HepG2 (cell line): ENCODE measurements at regions not wholly inside any gene's neighbourhood (a gene's known extent, or its start where the extent isn't known, plus 50 kb on each side); places are given as distances from the start of the nearest gene placed in this dataset.

Source experiments
- BATF2 ChIP-seq: sonication (generic); formaldehyde crosslinking; IDR thresholded peaks from 2 replicates; pipeline ENCODE4 v1.8.0; 2022; ENCODE audit warnings: mild to moderate bottlenecking, missing genetic modification reagents, moderate library complexity
- BORCS8-MEF2B ChIP-seq: sonication (generic); formaldehyde crosslinking; IDR thresholded peaks from 2 replicates; pipeline ENCODE4 v1.8.0; 2022; ENCODE audit warnings: mild to moderate bottlenecking, missing genetic modification reagents
- EED ChIP-seq: sonication (generic); formaldehyde crosslinking; IDR thresholded peaks from 2 replicates; pipeline ENCODE4 v1.5.0; 2020; ENCODE audit warnings: mild to moderate bottlenecking, missing genetic modification reagents
- FOXJ3 ChIP-seq: sonication (generic); formaldehyde crosslinking; IDR thresholded peaks from 2 replicates; pipeline ENCODE4 v1.4.0; 2020; ENCODE audit warnings: missing genetic modification reagents, mild to moderate bottlenecking, borderline replicate concordance
- FOXP4 ChIP-seq: sonication (generic); formaldehyde crosslinking; IDR thresholded peaks from 2 replicates; pipeline ENCODE4 v1.4.0; 2020; ENCODE audit warnings: missing genetic modification reagents
- MYC ChIP-seq: sonication (generic); formaldehyde crosslinking; IDR thresholded peaks from 2 replicates; pipeline ENCODE4 v1.9.0; 2021; ENCODE audit warnings: missing genetic modification reagents, borderline replicate concordance
- NR2F2 ChIP-seq: IDR thresholded peaks from 2 replicates; pipeline ENCODE4 v1.6.1; 2012; ENCODE audit warnings: low read depth, inconsistent platforms, borderline replicate concordance
- STAT5B ChIP-seq: sonication (generic); formaldehyde crosslinking; IDR thresholded peaks from 2 replicates; pipeline ENCODE4 v1.4.0; 2020; ENCODE audit warnings: missing genetic modification reagents
- TBX2 ChIP-seq: sonication (generic); formaldehyde crosslinking; IDR thresholded peaks from 2 replicates; pipeline ENCODE4 v1.5.0; 2020; ENCODE audit warnings: missing genetic modification reagents, mild to moderate bottlenecking, borderline replicate concordance
- ZFP36L1 ChIP-seq: sonication (generic); formaldehyde crosslinking; IDR thresholded peaks from 2 replicates; pipeline ENCODE4 v1.8.0; 2022; ENCODE audit warnings: mild to moderate bottlenecking, missing genetic modification reagents, moderate library complexity
- ZNF24 ChIP-seq: fragments of 450-650 bp; IDR thresholded peaks from 2 replicates; pipeline ENCODE4 v1.6.1; 2017; ENCODE audit warnings: antibody characterized with exemption, mild to moderate bottlenecking
- ZNF460 ChIP-seq: sonication (generic); formaldehyde crosslinking; IDR thresholded peaks from 2 replicates; pipeline ENCODE4 v1.5.1; 2020; ENCODE audit warnings: missing genetic modification reagents, mild to moderate bottlenecking, borderline replicate concordance
- ZNF687 ChIP-seq: sonication (generic); formaldehyde crosslinking; IDR thresholded peaks from 2 replicates; pipeline ENCODE4 v1.5.1; 2020; ENCODE audit warnings: mild to moderate bottlenecking, missing genetic modification reagents, moderate library complexity
- ZNF788 ChIP-seq: sonication (generic); formaldehyde crosslinking; IDR thresholded peaks from 2 replicates; pipeline ENCODE4 v1.5.0; 2020; ENCODE audit warnings: mild to moderate bottlenecking, missing genetic modification reagents, borderline replicate concordance
- TF ChIP-seq, protein P1 (sequence below): sonication (generic); formaldehyde crosslinking; conservative IDR thresholded peaks from 2 replicates; pipeline ENCODE4 v1.4.0; 2020; ENCODE audit warnings: missing genetic modification reagents
- TF ChIP-seq, protein P2 (sequence below): sonication (generic); formaldehyde crosslinking; IDR thresholded peaks from 2 replicates; pipeline ENCODE4 v1.4.0; 2020; ENCODE audit warnings: mild to moderate bottlenecking, missing genetic modification reagents, borderline replicate concordance

- TF ChIP-seq, protein P1, sequence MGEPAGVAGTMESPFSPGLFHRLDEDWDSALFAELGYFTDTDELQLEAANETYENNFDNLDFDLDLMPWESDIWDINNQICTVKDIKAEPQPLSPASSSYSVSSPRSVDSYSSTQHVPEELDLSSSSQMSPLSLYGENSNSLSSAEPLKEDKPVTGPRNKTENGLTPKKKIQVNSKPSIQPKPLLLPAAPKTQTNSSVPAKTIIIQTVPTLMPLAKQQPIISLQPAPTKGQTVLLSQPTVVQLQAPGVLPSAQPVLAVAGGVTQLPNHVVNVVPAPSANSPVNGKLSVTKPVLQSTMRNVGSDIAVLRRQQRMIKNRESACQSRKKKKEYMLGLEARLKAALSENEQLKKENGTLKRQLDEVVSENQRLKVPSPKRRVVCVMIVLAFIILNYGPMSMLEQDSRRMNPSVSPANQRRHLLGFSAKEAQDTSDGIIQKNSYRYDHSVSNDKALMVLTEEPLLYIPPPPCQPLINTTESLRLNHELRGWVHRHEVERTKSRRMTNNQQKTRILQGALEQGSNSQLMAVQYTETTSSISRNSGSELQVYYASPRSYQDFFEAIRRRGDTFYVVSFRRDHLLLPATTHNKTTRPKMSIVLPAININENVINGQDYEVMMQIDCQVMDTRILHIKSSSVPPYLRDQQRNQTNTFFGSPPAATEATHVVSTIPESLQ (CRISPR knock-in tag) = no peak
- TF ChIP-seq ZNF687 (CRISPR knock-in tag) (no peak), BATF2 (CRISPR knock-in tag) (no peak), ZNF788 (CRISPR knock-in tag) (no peak), NR2F2 (no peak), ZFP36L1 (CRISPR knock-in tag) (no peak), MYC (no peak), TBX2 (no peak), STAT5B (CRISPR knock-in tag) (no peak), ZNF24 (no peak), FOXJ3 (CRISPR knock-in tag) (no peak), BORCS8-MEF2B (CRISPR knock-in tag) (no peak), ZNF460 (no peak), EED (CRISPR knock-in tag) (no peak), FOXP4 (CRISPR knock-in tag) (peak; percentile 80)
- TF ChIP-seq, protein P2, sequence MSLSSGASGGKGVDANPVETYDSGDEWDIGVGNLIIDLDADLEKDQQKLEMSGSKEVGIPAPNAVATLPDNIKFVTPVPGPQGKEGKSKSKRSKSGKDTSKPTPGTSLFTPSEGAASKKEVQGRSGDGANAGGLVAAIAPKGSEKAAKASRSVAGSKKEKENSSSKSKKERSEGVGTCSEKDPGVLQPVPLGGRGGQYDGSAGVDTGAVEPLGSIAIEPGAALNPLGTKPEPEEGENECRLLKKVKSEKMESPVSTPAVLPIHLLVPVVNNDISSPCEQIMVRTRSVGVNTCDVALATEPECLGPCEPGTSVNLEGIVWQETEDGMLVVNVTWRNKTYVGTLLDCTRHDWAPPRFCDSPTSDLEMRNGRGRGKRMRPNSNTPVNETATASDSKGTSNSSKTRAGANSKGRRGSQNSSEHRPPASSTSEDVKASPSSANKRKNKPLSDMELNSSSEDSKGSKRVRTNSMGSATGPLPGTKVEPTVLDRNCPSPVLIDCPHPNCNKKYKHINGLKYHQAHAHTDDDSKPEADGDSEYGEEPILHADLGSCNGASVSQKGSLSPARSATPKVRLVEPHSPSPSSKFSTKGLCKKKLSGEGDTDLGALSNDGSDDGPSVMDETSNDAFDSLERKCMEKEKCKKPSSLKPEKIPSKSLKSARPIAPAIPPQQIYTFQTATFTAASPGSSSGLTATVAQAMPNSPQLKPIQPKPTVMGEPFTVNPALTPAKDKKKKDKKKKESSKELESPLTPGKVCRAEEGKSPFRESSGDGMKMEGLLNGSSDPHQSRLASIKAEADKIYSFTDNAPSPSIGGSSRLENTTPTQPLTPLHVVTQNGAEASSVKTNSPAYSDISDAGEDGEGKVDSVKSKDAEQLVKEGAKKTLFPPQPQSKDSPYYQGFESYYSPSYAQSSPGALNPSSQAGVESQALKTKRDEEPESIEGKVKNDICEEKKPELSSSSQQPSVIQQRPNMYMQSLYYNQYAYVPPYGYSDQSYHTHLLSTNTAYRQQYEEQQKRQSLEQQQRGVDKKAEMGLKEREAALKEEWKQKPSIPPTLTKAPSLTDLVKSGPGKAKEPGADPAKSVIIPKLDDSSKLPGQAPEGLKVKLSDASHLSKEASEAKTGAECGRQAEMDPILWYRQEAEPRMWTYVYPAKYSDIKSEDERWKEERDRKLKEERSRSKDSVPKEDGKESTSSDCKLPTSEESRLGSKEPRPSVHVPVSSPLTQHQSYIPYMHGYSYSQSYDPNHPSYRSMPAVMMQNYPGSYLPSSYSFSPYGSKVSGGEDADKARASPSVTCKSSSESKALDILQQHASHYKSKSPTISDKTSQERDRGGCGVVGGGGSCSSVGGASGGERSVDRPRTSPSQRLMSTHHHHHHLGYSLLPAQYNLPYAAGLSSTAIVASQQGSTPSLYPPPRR = peak; percentile 50; the same call in 1 of the 2 replicates
Observed at GRCh38 chr4:83189631-83190136, 75.2 kb upstream of the PLAC8 start (continued).
